Upper lobe of left lung (tissue), 4 donors: ENCODE measurements at regions not wholly inside any gene's neighbourhood (a gene's known extent, or its start where the extent isn't known, plus 50 kb on each side); places are given as distances from the start of the nearest gene placed in this dataset.

Experiments used
- CTCF ChIP-seq, 6 experiments: fragments of 450-650 bp in 4 of 6; fragments of 200-600 bp in 2 of 6; sonication (generic) in 2 of 6; IDR thresholded peaks; one replicate each; pipeline ENCODE4 v1.5.1; 2016 to 2019; ENCODE audit warnings: antibody characterized with exemption in 6 of 6
- POLR2A ChIP-seq, 4 donors: fragments of 450-650 bp; IDR thresholded peaks; one replicate each; pipeline ENCODE4 v1.5.1; 2016 to 2017; ENCODE audit warnings: antibody characterized with exemption in 4 of 4, mild to moderate bottlenecking in 2 of 4
- POLR2AphosphoS5 ChIP-seq, 2 donors: sonication (generic); formaldehyde crosslinking; IDR thresholded peaks; one replicate each; pipeline ENCODE4 v1.5.1; 2017; ENCODE audit warnings: antibody characterized with exemption in 2 of 2

GRCh38 chr9:78725503-78725902, 428.6 kb downstream of the PSAT1 start:
- TF ChIP-seq CTCF (IDR thresholded peaks at IDR 0.05), result no peak
- no peak for TF ChIP-seq POLR2AphosphoS5 (IDR thresholded peaks at IDR 0.05)
- TF ChIP-seq POLR2A (IDR thresholded peaks at IDR 0.05), result no peak
